SU-DHL-6 (cell line): ENCODE measurements at regions not wholly inside any gene's neighbourhood (a gene's known extent, or its start where the extent isn't known, plus 50 kb on each side); places are given as distances from the start of the nearest gene placed in this dataset.

Experiments used
- H2AFZ ChIP-seq: fragments of 200-600 bp; sonication (generic); 2 replicates; pipeline ENCODE4 v1.6.1; 2014; ENCODE audit warnings: low read depth, mild to moderate bottlenecking, moderate library complexity, mixed read lengths, antibody characterized with exemption, low read length; ENCODE audit not compliant: severe bottlenecking
- H3F3A ChIP-seq: fragments of 200-600 bp; shearing (Covaris generic); 2 replicates; pipeline ENCODE4 v1.6.0; 2016; ENCODE audit warnings: antibody characterized with exemption, mild to moderate bottlenecking; ENCODE audit not compliant: insufficient read depth
- H3K27ac ChIP-seq: fragments of 200-600 bp; sonication (generic); 2 replicates; pipeline ENCODE4 v1.5.1; 2016; ENCODE audit warnings: low read depth, mild to moderate bottlenecking, low read length, moderate library complexity, mixed read lengths
- H3K27me3 ChIP-seq: fragments of 200-600 bp; sonication (generic), shearing (Covaris generic); 2 replicates; pipeline ENCODE4 v1.6.0; 2014; ENCODE audit warnings: mild to moderate bottlenecking, low read length
- H3K36me3 ChIP-seq: fragments of 200-600 bp; sonication (generic); 2 replicates; pipeline ENCODE4 v1.6.1; 2014; ENCODE audit warnings: mild to moderate bottlenecking, low read length, mixed read lengths
- H3K4me2 ChIP-seq: fragments of 300-600, 200-600 bp; shearing (Covaris generic), sonication (generic); 2 replicates; pipeline ENCODE4 v1.6.0; 2014; ENCODE audit warnings: low read length, low read depth, mild to moderate bottlenecking; ENCODE audit not compliant: poor library complexity, severe bottlenecking
- H3K4me3 ChIP-seq: fragments of 200-600 bp; sonication (generic); 2 replicates; pipeline ENCODE4 v1.5.1; 2014; ENCODE audit warnings: antibody characterized with exemption, low read length, mild to moderate bottlenecking, mixed read lengths; ENCODE audit not compliant: insufficient read depth, poor library complexity, severe bottlenecking
- H3K79me2 ChIP-seq: fragments of 200-600 bp; sonication (generic); 2 replicates; pipeline ENCODE4 v1.6.1; 2014; ENCODE audit warnings: mild to moderate bottlenecking, low read length, moderate library complexity; ENCODE audit not compliant: insufficient read depth
- H3K9ac ChIP-seq: fragments of 200-600 bp; sonication (generic); 2 replicates; pipeline ENCODE4 v1.7.0; 2014; ENCODE audit warnings: mild to moderate bottlenecking, low read length
- H3K9me2 ChIP-seq: fragments of 200-600 bp; sonication (generic); replicated peaks from 2 replicates; pipeline ENCODE4 v1.6.1; 2014; ENCODE audit warnings: low read length; ENCODE audit not compliant: insufficient read depth
- H3K9me3 ChIP-seq: fragments of 200-600 bp; sonication (generic); 2 replicates; pipeline ENCODE4 v1.6.1; 2014; ENCODE audit warnings: low read length, mixed read lengths; ENCODE audit not compliant: insufficient read depth
- H4K20me1 ChIP-seq: fragments of 200-600 bp; sonication (generic); 2 replicates; pipeline ENCODE4 v1.6.1; 2014; ENCODE audit warnings: low read depth, mild to moderate bottlenecking, antibody characterized with exemption, low read length, moderate library complexity, mixed read lengths
- CTCF ChIP-seq: fragments of 200-600 bp; sonication (generic); IDR thresholded peaks from one replicate; pipeline ENCODE4 v1.5.1; 2017; ENCODE audit warnings: antibody characterized with exemption, mild to moderate bottlenecking, low read length, moderate library complexity; ENCODE audit not compliant: insufficient read depth, poor library complexity, severe bottlenecking
- EZH2phosphoT487 ChIP-seq: fragments of 200-600 bp; sonication (generic), shearing (Covaris generic); conservative IDR thresholded peaks from 2 replicates; pipeline ENCODE4 v1.6.1; 2018; ENCODE audit warnings: mild to moderate bottlenecking, antibody characterized with exemption, low read length, moderate library complexity, mixed read lengths

GRCh38 chr2:40896358-40896757, 444.5 kb upstream of the SLC8A1 start:
- H3K9me3 ChIP-seq: no peaks in the 10 kb centered on the region
- no peak overlapping the region for H3K4me2 ChIP-seq
- H3K27ac ChIP-seq: no peak overlapping the region
- no peaks in the 10 kb centered on the region for H3K79me2 ChIP-seq
- H3K36me3 ChIP-seq: no peaks in the 10 kb centered on the region
- TF ChIP-seq CTCF: no peak
- TF ChIP-seq EZH2phosphoT487: no peak
- H3K27me3 ChIP-seq: no peaks in the 10 kb centered on the region
- H2AFZ ChIP-seq: no peak overlapping the region
- H4K20me1 ChIP-seq: no peaks in the 10 kb centered on the region
- no peak overlapping the region for H3K9ac ChIP-seq
- no peak overlapping the region for H3K4me3 ChIP-seq
- no peaks in the 10 kb centered on the region for H3K9me2 ChIP-seq
- no peaks in the 10 kb centered on the region for H3F3A ChIP-seq

DNA sequence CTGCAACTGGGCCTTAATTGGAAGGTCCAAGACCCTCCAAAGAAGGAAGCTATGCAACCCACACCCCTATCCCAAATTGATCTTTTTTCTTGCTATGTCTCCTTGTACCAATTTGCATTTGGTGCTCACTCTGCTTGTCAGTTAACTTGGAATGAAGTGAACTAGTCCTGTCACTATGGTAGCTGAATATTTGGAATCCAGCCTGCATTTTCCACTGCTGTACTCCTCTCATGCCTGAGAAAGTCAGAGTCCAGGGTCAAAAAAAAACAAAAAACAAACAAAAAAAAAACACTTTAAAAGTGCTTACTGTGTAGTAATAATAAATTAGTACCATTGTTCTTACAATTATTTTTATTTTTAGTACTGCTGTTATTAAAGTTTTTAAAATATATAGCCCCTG, 462.8 kb upstream of the SLC8A1 start:
- H3K36me3 ChIP-seq: no peaks in the 10 kb centered on the region
- H3K27ac ChIP-seq: no peak overlapping the region
- H3F3A ChIP-seq: no peaks in the 10 kb centered on the region

DNA sequence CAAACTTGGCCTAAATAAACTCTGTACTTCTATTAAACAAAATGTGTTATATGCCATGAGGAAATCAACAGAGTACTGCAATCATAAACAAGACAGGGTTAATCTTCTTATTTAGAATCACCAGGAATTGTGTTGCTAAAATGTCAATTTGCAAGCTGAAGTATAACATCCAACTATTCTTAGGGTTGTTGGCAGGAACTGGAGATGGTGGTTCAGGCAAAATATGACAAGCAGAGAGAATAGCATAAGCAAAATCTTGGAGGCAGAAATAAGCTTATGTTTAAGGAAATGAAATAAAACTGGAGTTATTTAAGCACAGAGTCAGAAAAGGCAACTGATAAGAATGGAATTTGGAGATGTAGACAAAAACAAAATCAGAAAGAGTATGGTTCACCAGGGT, 463.8 kb upstream of the SLC8A1 start:
- Histone ChIP-seq H3K27ac (no peak overlapping the region), H3F3A (no peaks in the 10 kb centered on the region)

More for the DNA sequence above, 462.8 kb upstream of the SLC8A1 start:
- Histone ChIP-seq H3K4me2 (no peak overlapping the region), H3K4me3 (no peak overlapping the region), H3K27me3 (no peaks in the 10 kb centered on the region), H3K79me2 (no peaks in the 10 kb centered on the region), H4K20me1 (no peaks in the 10 kb centered on the region), H2AFZ (no peak overlapping the region), H3K9ac (no peak overlapping the region), H3K9me3 (no peaks in the 10 kb centered on the region), H3K9me2 (no peaks in the 10 kb centered on the region)
- TF ChIP-seq EZH2phosphoT487: no peak
- TF ChIP-seq CTCF: no peak

More for the DNA sequence above, 463.8 kb upstream of the SLC8A1 start:
- Histone ChIP-seq H3K9me2 (no peaks in the 10 kb centered on the region), H3K4me2 (no peak overlapping the region), H3K79me2 (no peaks in the 10 kb centered on the region), H3K36me3 (no peaks in the 10 kb centered on the region), H3K9ac (no peak overlapping the region), H2AFZ (no peak overlapping the region), H4K20me1 (no peaks in the 10 kb centered on the region), H3K27me3 (no peaks in the 10 kb centered on the region), H3K4me3 (no peak overlapping the region), H3K9me3 (no peaks in the 10 kb centered on the region)
- no peak for TF ChIP-seq CTCF
- no peak for TF ChIP-seq EZH2phosphoT487
